Stomach (tissue), 8 donors: ENCODE measurements at regions not wholly inside any gene's neighbourhood (a gene's known extent, or its start where the extent isn't known, plus 50 kb on each side); places are given as distances from the start of the nearest gene placed in this dataset.

Source experiments
- DNase-seq, 2 donors: peaks; one replicate each; pipeline versions ENCODE4 v3.0.0 to v3.0.0-alpha.2; 2013 to 2019
- H3K27ac ChIP-seq, 5 donors: fragments of 200-600 bp in 4 of 5; sonication (generic) in 4 of 5; one replicate each; pipeline ENCODE4 v1.5.1; 2013 to 2019; ENCODE audit warnings: mild to moderate bottlenecking in 1 of 5, moderate library complexity in 1 of 5
- H3K27me3 ChIP-seq, 3 donors: fragments of 200-600 bp; sonication (generic); one replicate each; pipeline ENCODE4 v1.5.1; 2017 to 2019; ENCODE audit warnings: mixed run types in 1 of 3
- H3K36me3 ChIP-seq, 4 donors: fragments of 200-600 bp; sonication (generic); 1 replicate in 3 of 4; 2 replicates in 1 of 4; pipeline ENCODE4 v1.5.1; 2016 to 2019
- H3K4me1 ChIP-seq, 4 donors: fragments of 200-600 bp; sonication (generic); one replicate each; pipeline ENCODE4 v1.5.1; 2016 to 2019
- H3K4me3 ChIP-seq, 4 donors: fragments of 200-600 bp; sonication (generic) in 3 of 4; one replicate each; pipeline ENCODE4 v1.5.1; 2016 to 2019; ENCODE audit warnings: mild to moderate bottlenecking in 1 of 4
- H3K9me3 ChIP-seq, 4 donors: fragments of 200-600 bp; sonication (generic); one replicate each; pipeline ENCODE4 v1.5.1; 2016 to 2019
- EP300 ChIP-seq: sonication (generic); formaldehyde crosslinking; IDR thresholded peaks from one replicate; pipeline ENCODE4 v1.6.1; 2017; ENCODE audit warnings: antibody characterized with exemption
- POLR2A ChIP-seq, 4 donors: fragments of 450-650 bp; IDR thresholded peaks; one replicate each; pipeline ENCODE4 v1.6.1; 2016; ENCODE audit warnings: antibody characterized with exemption in 4 of 4, control low read depth in 2 of 4, mild to moderate bottlenecking in 1 of 4, moderate library complexity in 1 of 4
- POLR2AphosphoS5 ChIP-seq, 3 donors: sonication (generic); formaldehyde crosslinking; IDR thresholded peaks; one replicate each; pipeline ENCODE4 v1.6.1; 2016; ENCODE audit warnings: antibody characterized with exemption in 3 of 3
- WGBS, 5 donors: extraction: QIAGEN DNeasy Blood & Tissue Kit in 3 of 5; methylation state at CpG; one replicate each; pipeline versions ENCODE4 v1.1.5 to v1.1.7; 2013 to 2018; 5-methylcytosine and 5-hydroxymethylcytosine counted together
- intact Hi-C: fragments of 100-400 bp; cut with DNase I; formaldehyde crosslinking; loops from one replicate; pipeline ENCODE4 v1.15.1; 2023; ENCODE audit warnings: low total_unique reads
- TF ChIP-seq, protein P1 (sequence below), 7 experiments: fragments of 450-650 bp in 4 of 7; fragments of 200-600 bp in 3 of 7; sonication (generic) in 3 of 7; IDR thresholded peaks; one replicate each; pipeline ENCODE4 v1.5.1; 2016 to 2019; ENCODE audit warnings: antibody characterized with exemption in 7 of 7, control low read depth in 2 of 7, mild to moderate bottlenecking in 1 of 7
- donor health status: healthy with polysubstance abuse.
- donor health status: Bipolar disorder and iron deficiency.
- donor health status: healthy.

DNA sequence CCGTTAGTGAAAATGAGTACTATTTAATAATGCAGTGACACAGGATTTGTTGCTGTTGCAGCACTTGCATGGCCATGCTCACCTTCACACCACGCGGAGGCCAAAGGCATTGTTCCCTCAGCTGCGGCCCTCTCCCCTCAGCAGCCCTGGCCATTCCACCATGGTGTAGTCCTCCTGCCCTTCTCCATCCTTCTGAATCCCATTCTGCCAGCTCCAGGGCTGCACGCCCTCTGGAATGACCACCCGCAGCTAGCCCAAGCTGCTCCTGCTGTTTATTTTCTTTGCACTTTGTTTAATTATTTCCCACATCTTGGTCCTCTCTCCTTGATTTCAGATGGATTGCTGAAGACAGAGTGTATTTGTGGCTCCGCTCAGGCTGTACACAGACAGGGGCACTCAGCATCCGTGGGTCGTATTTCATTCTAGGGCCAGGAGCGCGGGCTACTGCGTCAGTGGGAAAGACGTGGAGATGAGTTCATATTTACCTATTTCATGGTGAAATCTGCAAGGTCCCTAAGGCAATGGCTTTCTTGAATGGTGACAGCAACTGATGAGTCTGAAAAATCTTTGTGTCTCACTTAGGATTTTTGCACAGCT, 81.4 kb upstream of the DUSP22 start:
- TF ChIP-seq POLR2AphosphoS5 (IDR thresholded peaks at IDR 0.05) (no peak), POLR2A (IDR thresholded peaks at IDR 0.05) (no peak), EP300 (no peak)
- TF ChIP-seq, protein P1, sequence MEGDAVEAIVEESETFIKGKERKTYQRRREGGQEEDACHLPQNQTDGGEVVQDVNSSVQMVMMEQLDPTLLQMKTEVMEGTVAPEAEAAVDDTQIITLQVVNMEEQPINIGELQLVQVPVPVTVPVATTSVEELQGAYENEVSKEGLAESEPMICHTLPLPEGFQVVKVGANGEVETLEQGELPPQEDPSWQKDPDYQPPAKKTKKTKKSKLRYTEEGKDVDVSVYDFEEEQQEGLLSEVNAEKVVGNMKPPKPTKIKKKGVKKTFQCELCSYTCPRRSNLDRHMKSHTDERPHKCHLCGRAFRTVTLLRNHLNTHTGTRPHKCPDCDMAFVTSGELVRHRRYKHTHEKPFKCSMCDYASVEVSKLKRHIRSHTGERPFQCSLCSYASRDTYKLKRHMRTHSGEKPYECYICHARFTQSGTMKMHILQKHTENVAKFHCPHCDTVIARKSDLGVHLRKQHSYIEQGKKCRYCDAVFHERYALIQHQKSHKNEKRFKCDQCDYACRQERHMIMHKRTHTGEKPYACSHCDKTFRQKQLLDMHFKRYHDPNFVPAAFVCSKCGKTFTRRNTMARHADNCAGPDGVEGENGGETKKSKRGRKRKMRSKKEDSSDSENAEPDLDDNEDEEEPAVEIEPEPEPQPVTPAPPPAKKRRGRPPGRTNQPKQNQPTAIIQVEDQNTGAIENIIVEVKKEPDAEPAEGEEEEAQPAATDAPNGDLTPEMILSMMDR (IDR thresholded peaks at IDR 0.05) = no peak

DNA sequence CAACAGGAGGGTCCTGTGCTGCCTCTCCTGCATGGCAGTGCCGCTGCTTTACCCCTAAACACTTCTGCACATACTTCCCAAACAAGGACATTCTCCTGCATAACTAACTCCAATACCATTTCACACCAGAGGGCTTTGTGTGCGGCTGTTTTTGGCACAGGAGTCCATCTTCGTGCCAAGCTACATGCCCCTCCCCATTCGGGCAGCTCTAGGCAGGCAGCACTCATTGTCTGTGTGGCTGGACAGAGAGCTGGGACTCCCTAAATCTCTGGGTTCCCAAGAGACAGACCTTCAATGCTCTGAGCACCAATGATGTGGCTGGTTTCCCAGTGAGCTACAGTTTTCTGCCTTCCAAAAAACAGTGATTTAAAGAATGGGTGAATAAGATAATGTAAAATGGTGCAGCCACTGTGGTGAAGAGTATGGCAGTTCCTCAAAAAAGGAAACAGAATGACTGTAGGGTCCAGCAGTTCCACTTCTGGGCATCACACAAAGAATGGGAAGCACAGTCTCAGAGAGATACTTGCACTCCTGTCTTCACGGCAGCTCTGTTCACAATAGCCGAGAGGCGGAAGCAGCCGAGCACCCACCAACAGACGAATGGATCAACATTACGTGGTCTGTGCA, 80.3 kb upstream of the DUSP22 start:
- intact Hi-C loops = no loop called here
- WGBS, 5 donors = 80 to 91% (median 85%) methylated on average over 10 of the region's 10 CpGs
- TF ChIP-seq EP300 = no peak
- no peak for TF ChIP-seq POLR2AphosphoS5 (IDR thresholded peaks at IDR 0.05)
- TF ChIP-seq, protein P1 (IDR thresholded peaks at IDR 0.05) = no peak
- no peak for TF ChIP-seq POLR2A (IDR thresholded peaks at IDR 0.05)

More for the DNA sequence above, 81.4 kb upstream of the DUSP22 start:
- peaks cover 0 to 8% (median 0%) of the 10 kb centered on the region in 4 donors for H3K9me3 ChIP-seq
- H3K4me1 ChIP-seq = no peaks in the 10 kb centered on the region
- WGBS, 5 donors = 59 to 73% (median 66%) methylated on average over 13 of the region's 13 CpGs
- H3K36me3 ChIP-seq = no peaks in the 10 kb centered on the region
- DNase-seq = no peak
- H3K27me3 ChIP-seq = peaks cover 0 to 41% (median 8%) of the 10 kb centered on the region in 3 donors
- no peak overlapping the region for H3K27ac ChIP-seq
- intact Hi-C loops = no loop called here
- no peak overlapping the region for H3K4me3 ChIP-seq

DNA sequence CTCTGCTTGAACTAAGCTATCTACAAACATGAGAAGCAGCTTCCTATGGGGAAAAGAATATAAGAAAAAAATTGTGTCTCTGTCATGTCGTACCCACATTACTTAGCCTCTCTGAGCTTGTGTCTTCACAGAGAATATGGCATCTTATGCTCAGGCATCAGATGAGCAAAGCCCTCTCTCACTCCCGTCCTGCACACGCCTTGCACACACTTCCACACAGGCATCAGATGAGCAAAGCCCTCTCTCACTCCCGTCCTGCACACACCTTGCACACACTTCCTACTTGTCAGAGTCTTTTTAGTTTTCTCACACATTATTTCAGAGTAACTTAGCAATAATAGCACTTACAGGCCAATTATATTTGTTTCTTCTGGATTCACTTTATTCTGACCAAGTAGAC, 79.0 kb upstream of the DUSP22 start:
- no peak overlapping the region for H3K4me3 ChIP-seq
- 76 to 92% (median 83%) methylated on average over 4 of the region's 4 CpGs for WGBS, 5 donors
- no peak for TF ChIP-seq EP300
- TF ChIP-seq, protein P1 (IDR thresholded peaks at IDR 0.05) = no peak
- TF ChIP-seq POLR2A (IDR thresholded peaks at IDR 0.05) = no peak
- no peak for TF ChIP-seq POLR2AphosphoS5 (IDR thresholded peaks at IDR 0.05)
- no peaks in the 10 kb centered on the region for H3K4me1 ChIP-seq
- no peak for DNase-seq
- intact Hi-C loops = no loop called here
- H3K36me3 ChIP-seq = no peaks in the 10 kb centered on the region
- H3K9me3 ChIP-seq = peaks cover 0 to 8% (median 0%) of the 10 kb centered on the region in 4 donors
- H3K27me3 ChIP-seq = peaks cover 0 to 41% (median 8%) of the 10 kb centered on the region in 3 donors
- no peak overlapping the region for H3K27ac ChIP-seq

More for the DNA sequence above, 80.3 kb upstream of the DUSP22 start:
- no peak for DNase-seq
- Histone ChIP-seq H3K4me1 (no peaks in the 10 kb centered on the region), H3K27ac (no peak overlapping the region), H3K36me3 (no peaks in the 10 kb centered on the region), H3K4me3 (no peak overlapping the region), H3K27me3 (peaks cover 0 to 41% (median 8%) of the 10 kb centered on the region in 3 donors), H3K9me3 (peaks cover 0 to 8% (median 0%) of the 10 kb centered on the region in 4 donors)

- peaks cover 0 to 35% (median 8%) of the 10 kb centered on the region in 3 donors for H3K27me3 ChIP-seq
- intact Hi-C loops = no loop called here
- TF ChIP-seq, protein P1 (IDR thresholded peaks at IDR 0.05) = no peak
- TF ChIP-seq POLR2AphosphoS5 (IDR thresholded peaks at IDR 0.05) (no peak), POLR2A (IDR thresholded peaks at IDR 0.05) (no peak), EP300 (no peak)
- H3K4me1 ChIP-seq = no peaks in the 10 kb centered on the region
- H3K4me3 ChIP-seq = no peak overlapping the region
- no peak overlapping the region for H3K27ac ChIP-seq
- WGBS, 5 donors = 94 to 98% (median 97%) methylated on average over 5 of the region's 5 CpGs
- H3K9me3 ChIP-seq = peaks cover 0 to 8% (median 0%) of the 10 kb centered on the region in 4 donors
- no peaks in the 10 kb centered on the region for H3K36me3 ChIP-seq
- no peak for DNase-seq
Observed at GRCh38 chr6:214428-214827, 77.9 kb upstream of the DUSP22 start.
